ENCODE measurements at regions not wholly inside any gene's neighbourhood (a gene's known extent, or its start where the extent isn't known, plus 50 kb on each side); places are given as distances from the start of the nearest gene placed in this dataset.

DNA sequence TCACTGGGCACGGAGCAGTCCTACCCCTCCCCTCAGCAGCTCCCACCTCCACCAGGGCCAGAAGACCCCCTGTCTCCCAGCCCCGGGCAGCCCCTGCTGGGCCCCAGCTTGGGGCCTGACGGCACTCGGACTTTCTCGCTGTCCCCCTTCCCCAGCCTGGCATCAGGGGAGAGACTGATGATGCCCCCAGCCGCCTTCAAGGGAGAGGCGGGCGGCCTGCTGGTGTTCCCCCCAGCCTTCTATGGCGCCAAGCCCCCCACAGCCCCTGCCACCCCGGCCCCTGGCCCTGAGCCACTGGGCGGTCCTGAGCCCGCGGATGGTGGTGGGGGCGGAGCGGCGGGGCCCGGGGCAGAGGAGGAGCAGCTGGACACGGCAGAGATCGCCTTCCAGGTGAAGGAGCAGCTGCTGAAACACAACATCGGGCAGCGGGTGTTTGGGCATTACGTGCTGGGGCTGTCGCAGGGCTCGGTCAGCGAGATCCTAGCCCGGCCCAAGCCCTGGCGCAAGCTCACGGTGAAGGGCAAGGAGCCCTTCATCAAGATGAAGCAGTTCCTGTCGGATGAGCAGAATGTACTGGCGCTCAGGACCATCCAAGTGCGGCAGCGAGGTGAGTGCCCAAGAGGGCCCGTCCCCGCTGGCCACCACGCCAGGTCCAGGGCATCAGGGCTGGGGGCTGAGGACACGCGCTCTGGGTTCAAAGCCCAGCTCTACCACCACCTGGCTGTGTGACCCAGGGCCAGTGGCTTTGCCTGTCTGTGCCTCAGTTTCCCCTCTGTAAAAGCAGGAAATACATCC lies 58.6 kb downstream of the PHETA1 start:
- no peaks in the 10 kb centered on the region for H3F3A ChIP-seq (ENCODE audit: control insufficient read depth, insufficient read depth)
- TF ChIP-seq, protein P1, sequence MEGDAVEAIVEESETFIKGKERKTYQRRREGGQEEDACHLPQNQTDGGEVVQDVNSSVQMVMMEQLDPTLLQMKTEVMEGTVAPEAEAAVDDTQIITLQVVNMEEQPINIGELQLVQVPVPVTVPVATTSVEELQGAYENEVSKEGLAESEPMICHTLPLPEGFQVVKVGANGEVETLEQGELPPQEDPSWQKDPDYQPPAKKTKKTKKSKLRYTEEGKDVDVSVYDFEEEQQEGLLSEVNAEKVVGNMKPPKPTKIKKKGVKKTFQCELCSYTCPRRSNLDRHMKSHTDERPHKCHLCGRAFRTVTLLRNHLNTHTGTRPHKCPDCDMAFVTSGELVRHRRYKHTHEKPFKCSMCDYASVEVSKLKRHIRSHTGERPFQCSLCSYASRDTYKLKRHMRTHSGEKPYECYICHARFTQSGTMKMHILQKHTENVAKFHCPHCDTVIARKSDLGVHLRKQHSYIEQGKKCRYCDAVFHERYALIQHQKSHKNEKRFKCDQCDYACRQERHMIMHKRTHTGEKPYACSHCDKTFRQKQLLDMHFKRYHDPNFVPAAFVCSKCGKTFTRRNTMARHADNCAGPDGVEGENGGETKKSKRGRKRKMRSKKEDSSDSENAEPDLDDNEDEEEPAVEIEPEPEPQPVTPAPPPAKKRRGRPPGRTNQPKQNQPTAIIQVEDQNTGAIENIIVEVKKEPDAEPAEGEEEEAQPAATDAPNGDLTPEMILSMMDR (IDR thresholded peaks at IDR 0.05; ENCODE audit: low read depth, low read length, poor library complexity, severe bottlenecking): no peak
- no peak for TF ChIP-seq EZH2phosphoT487 (IDR thresholded peaks at IDR 0.05; ENCODE audit: borderline replicate concordance, low read length)
- H3K9me3 ChIP-seq (ENCODE audit: control insufficient read depth, insufficient read depth, low read length): peaks cover 15% of the 10 kb centered on the region
- no peak overlapping the region for H3K4me2 ChIP-seq (ENCODE audit: low read length)
- no peaks in the 10 kb centered on the region for H3K79me2 ChIP-seq (ENCODE audit: control insufficient read depth, low read length)
- no peaks in the 10 kb centered on the region for H3K9me2 ChIP-seq (replicated peaks; ENCODE audit: control insufficient read depth, low read length)
- no peaks in the 10 kb centered on the region for H3K4me1 ChIP-seq (ENCODE audit: control insufficient read depth, low read length)
- H3K27ac ChIP-seq (ENCODE audit: low read depth, low read length): no peak overlapping the region
- no peaks in the 10 kb centered on the region for H3K27me3 ChIP-seq (ENCODE audit: control insufficient read depth, low read length)
- no peaks in the 10 kb centered on the region for H4K20me1 ChIP-seq (ENCODE audit: control insufficient read depth, insufficient read depth, low read depth, low read length)
- H3K36me3 ChIP-seq (ENCODE audit: control insufficient read depth, low read length): no peaks in the 10 kb centered on the region
- no peak overlapping the region for H3K4me3 ChIP-seq (ENCODE audit: low read length)

DNA sequence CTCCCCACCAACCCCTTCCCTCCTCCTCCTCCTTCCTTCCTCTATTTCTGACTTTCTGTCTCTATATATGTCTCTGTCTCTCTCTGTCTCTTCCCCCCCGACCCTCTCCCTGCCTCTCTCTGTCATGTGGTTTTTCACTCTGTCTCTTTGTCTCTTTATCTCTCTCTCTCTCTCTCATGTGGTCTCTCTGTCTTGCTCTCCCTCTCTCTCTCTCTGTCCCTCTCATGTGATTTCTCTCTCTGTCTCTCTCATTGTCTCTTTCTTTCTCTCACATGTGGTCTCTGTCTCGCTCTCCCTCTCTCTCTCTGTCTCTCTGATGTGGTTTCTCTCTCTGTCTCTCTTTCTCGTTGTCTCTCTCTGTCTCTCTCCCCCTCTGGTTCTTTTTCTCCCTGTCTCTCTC lies 59.3 kb downstream of the PHETA1 start:
- Histone ChIP-seq H3K27ac (ENCODE audit: low read depth, low read length) (no peak overlapping the region), H3K4me1 (ENCODE audit: control insufficient read depth, low read length) (no peaks in the 10 kb centered on the region), H3K4me2 (ENCODE audit: low read length) (no peak overlapping the region), H4K20me1 (ENCODE audit: control insufficient read depth, insufficient read depth, low read depth, low read length) (no peaks in the 10 kb centered on the region), H3K9me2 (replicated peaks; ENCODE audit: control insufficient read depth, low read length) (no peaks in the 10 kb centered on the region), H3K27me3 (ENCODE audit: control insufficient read depth, low read length) (no peaks in the 10 kb centered on the region), H3K9me3 (ENCODE audit: control insufficient read depth, insufficient read depth, low read length) (peaks cover 22% of the 10 kb centered on the region), H3K79me2 (ENCODE audit: control insufficient read depth, low read length) (no peaks in the 10 kb centered on the region), H3K4me3 (ENCODE audit: low read length) (no peak overlapping the region), H3F3A (ENCODE audit: control insufficient read depth, insufficient read depth) (no peaks in the 10 kb centered on the region), H3K36me3 (ENCODE audit: control insufficient read depth, low read length) (no peaks in the 10 kb centered on the region)
- no peak for TF ChIP-seq EZH2phosphoT487 (IDR thresholded peaks at IDR 0.05; ENCODE audit: borderline replicate concordance, low read length)
- TF ChIP-seq, protein P1 (IDR thresholded peaks at IDR 0.05; ENCODE audit: low read depth, low read length, poor library complexity, severe bottlenecking): no peak

DNA sequence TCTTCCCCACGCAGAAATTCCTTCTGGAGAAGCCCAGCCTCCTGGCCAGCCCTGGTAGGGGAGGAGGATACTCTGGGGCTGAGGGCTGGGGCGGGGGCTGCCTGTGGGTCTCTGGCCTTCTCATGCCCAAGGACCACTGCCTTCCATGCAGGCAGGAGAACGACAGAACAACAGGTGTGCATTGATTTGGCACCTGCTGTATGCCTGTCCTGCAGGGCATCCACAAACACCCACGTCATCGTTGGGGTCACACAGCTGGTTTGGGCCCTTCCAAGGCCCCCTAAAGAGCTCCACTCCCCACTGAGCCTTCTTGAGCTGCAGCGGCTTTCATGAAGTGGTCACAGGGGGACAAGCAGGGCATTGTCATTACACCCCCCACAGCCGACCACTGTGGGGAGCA lies 60.4 kb downstream of the PHETA1 start:
- no peaks in the 10 kb centered on the region for H3K27me3 ChIP-seq (ENCODE audit: control insufficient read depth, low read length)
- H3K27ac ChIP-seq (ENCODE audit: low read depth, low read length): no peak overlapping the region
- peaks cover 33% of the 10 kb centered on the region for H3K9me3 ChIP-seq (ENCODE audit: control insufficient read depth, insufficient read depth, low read length)
- H3F3A ChIP-seq (ENCODE audit: control insufficient read depth, insufficient read depth): no peaks in the 10 kb centered on the region
- H3K4me1 ChIP-seq (ENCODE audit: control insufficient read depth, low read length): no peaks in the 10 kb centered on the region
- TF ChIP-seq, protein P1 (IDR thresholded peaks at IDR 0.05; ENCODE audit: low read depth, low read length, poor library complexity, severe bottlenecking): no peak
- no peak for TF ChIP-seq EZH2phosphoT487 (IDR thresholded peaks at IDR 0.05; ENCODE audit: borderline replicate concordance, low read length)
- H3K79me2 ChIP-seq (ENCODE audit: control insufficient read depth, low read length): no peaks in the 10 kb centered on the region
- H3K4me2 ChIP-seq (ENCODE audit: low read length): no peak overlapping the region
- H3K36me3 ChIP-seq (ENCODE audit: control insufficient read depth, low read length): no peaks in the 10 kb centered on the region
- H3K9me2 ChIP-seq (replicated peaks; ENCODE audit: control insufficient read depth, low read length): no peaks in the 10 kb centered on the region
- no peak overlapping the region for H3K4me3 ChIP-seq (ENCODE audit: low read length)
- H4K20me1 ChIP-seq (ENCODE audit: control insufficient read depth, insufficient read depth, low read depth, low read length): no peaks in the 10 kb centered on the region
